OCI-LY1 (cell line): ENCODE measurements at regions not wholly inside any gene's neighbourhood (a gene's known extent, or its start where the extent isn't known, plus 50 kb on each side); places are given as distances from the start of the nearest gene placed in this dataset.

Experiments used
- H2AFZ ChIP-seq: fragments of 200-600 bp; sonication (generic), shearing (Covaris generic); 2 replicates; pipeline ENCODE4 v1.6.0; 2014; ENCODE audit warnings: antibody characterized with exemption, mild to moderate bottlenecking, low read length
- H3F3A ChIP-seq: fragments of 200-600 bp; sonication (generic), shearing (Covaris generic); 2 replicates; pipeline ENCODE4 v1.6.0; 2014; ENCODE audit warnings: mild to moderate bottlenecking, antibody characterized with exemption, low read length, moderate library complexity; ENCODE audit not compliant: insufficient read depth
- H3K27ac ChIP-seq: fragments of 200-600 bp; sonication (generic); 2 replicates; pipeline ENCODE4 v1.5.1; 2014; ENCODE audit warnings: low read length, mixed run types, mild to moderate bottlenecking, low read depth; ENCODE audit not compliant: poor library complexity, severe bottlenecking
- H3K27me3 ChIP-seq: fragments of 200-600 bp; sonication (generic); 2 replicates; pipeline ENCODE4 v1.6.0; 2014; ENCODE audit warnings: antibody characterized with exemption, mild to moderate bottlenecking, low read length, moderate library complexity; ENCODE audit not compliant: insufficient read depth
- H3K36me3 ChIP-seq: fragments of 200-600 bp; sonication (generic); 2 replicates; pipeline ENCODE4 v1.6.1; 2014; ENCODE audit warnings: mild to moderate bottlenecking, antibody characterized with exemption, low read length, moderate library complexity, mixed read lengths; ENCODE audit not compliant: insufficient read depth
- H3K4me1 ChIP-seq: fragments of 200-600 bp; sonication (generic); 2 replicates; pipeline ENCODE4 v1.5.1; 2014; ENCODE audit warnings: mild to moderate bottlenecking, low read length, moderate library complexity; ENCODE audit not compliant: insufficient read depth, severe bottlenecking
- H3K4me2 ChIP-seq: fragments of 200-600 bp; sonication (generic), shearing (Covaris generic); 2 replicates; pipeline ENCODE4 v1.6.1; 2014; ENCODE audit warnings: low read length
- H3K4me3 ChIP-seq: fragments of 200-600 bp; sonication (generic); 2 replicates; pipeline ENCODE4 v1.5.1; 2014; ENCODE audit warnings: low read length, low read depth, mild to moderate bottlenecking, mixed read lengths; ENCODE audit not compliant: poor library complexity, severe bottlenecking
- H3K79me2 ChIP-seq: fragments of 200-600 bp; shearing (Covaris generic); 2 replicates; pipeline ENCODE4 v1.6.1; 2016; ENCODE audit warnings: mixed run types, low read length, mixed read lengths; ENCODE audit not compliant: insufficient read depth
- H3K9ac ChIP-seq: fragments of 200-600 bp; sonication (generic), shearing (Covaris generic); 2 replicates; pipeline ENCODE4 v1.6.1; 2014; ENCODE audit warnings: mild to moderate bottlenecking, low read length, mixed read lengths
- H3K9me2 ChIP-seq: fragments of 200-600 bp; sonication (generic), shearing (Covaris generic); 2 replicates; pipeline ENCODE4 v1.6.1; 2014; ENCODE audit warnings: low read depth, mild to moderate bottlenecking, low read length, mixed read lengths
- H3K9me3 ChIP-seq: fragments of 200-600 bp; shearing (Covaris generic); 2 replicates; pipeline ENCODE4 v1.6.1; 2014; ENCODE audit warnings: low read length, mixed read lengths
- H4K20me1 ChIP-seq: fragments of 200-600 bp; sonication (generic), shearing (Covaris generic); 2 replicates; pipeline ENCODE4 v1.6.0; 2016; ENCODE audit warnings: mild to moderate bottlenecking, low read length; ENCODE audit not compliant: insufficient read depth
- CTCF ChIP-seq: fragments of 200-600 bp; sonication (generic), shearing (Covaris generic); IDR thresholded peaks from 2 replicates; pipeline ENCODE4 v1.5.1; 2017; ENCODE audit warnings: mild to moderate bottlenecking, antibody characterized with exemption, low read length, moderate library complexity, mixed read lengths
- EZH2 ChIP-seq: fragments of 200-600 bp; sonication (generic), shearing (Covaris generic); IDR thresholded peaks from 2 replicates; pipeline ENCODE4 v1.8.0; 2017; ENCODE audit warnings: borderline replicate concordance, mixed run types, mild to moderate bottlenecking, antibody characterized with exemption, low read length, moderate library complexity, mixed read lengths

- Histone ChIP-seq H3K79me2 (no peaks in the 10 kb centered on the region), H3F3A (no peaks in the 10 kb centered on the region), H3K9me3 (no peaks in the 10 kb centered on the region), H3K4me2 (no peak overlapping the region), H3K9me2 (no peaks in the 10 kb centered on the region), H4K20me1 (no peaks in the 10 kb centered on the region), H3K27ac (no peak overlapping the region), H3K27me3 (no peaks in the 10 kb centered on the region), H2AFZ (no peak overlapping the region), H3K9ac (no peak overlapping the region), H3K36me3 (no peaks in the 10 kb centered on the region), H3K4me3 (no peak overlapping the region), H3K4me1 (no peaks in the 10 kb centered on the region)
- no peak for TF ChIP-seq EZH2
- TF ChIP-seq CTCF: no peak
These were observed 89.6 kb downstream of the DDX1 start for GRCh38 chr2:15681089-15681885.

- Histone ChIP-seq H3K4me3 (no peak overlapping the region), H3K36me3 (no peaks in the 10 kb centered on the region), H3K4me2 (no peak overlapping the region), H3F3A (no peaks in the 10 kb centered on the region), H3K79me2 (no peaks in the 10 kb centered on the region), H3K9me3 (no peaks in the 10 kb centered on the region), H3K4me1 (no peaks in the 10 kb centered on the region), H3K9ac (no peak overlapping the region), H3K27me3 (no peaks in the 10 kb centered on the region), H4K20me1 (no peaks in the 10 kb centered on the region), H3K9me2 (no peaks in the 10 kb centered on the region), H2AFZ (no peak overlapping the region), H3K27ac (no peak overlapping the region)
- TF ChIP-seq EZH2 (no peak), CTCF (no peak)
These were observed 90.7 kb downstream of the DDX1 start for GRCh38 chr2:15682354-15682753.

- no peaks in the 10 kb centered on the region for H3K9me3 ChIP-seq
- H3K9me2 ChIP-seq: no peaks in the 10 kb centered on the region
- H2AFZ ChIP-seq: no peak overlapping the region
- H3K79me2 ChIP-seq: no peaks in the 10 kb centered on the region
- H3K4me1 ChIP-seq: no peaks in the 10 kb centered on the region
- H3K4me2 ChIP-seq: no peak overlapping the region
- no peak overlapping the region for H3K27ac ChIP-seq
- H3K4me3 ChIP-seq: no peak overlapping the region
- no peak overlapping the region for H3K9ac ChIP-seq
- H4K20me1 ChIP-seq: no peaks in the 10 kb centered on the region
- TF ChIP-seq CTCF (no peak), EZH2 (no peak)
- H3F3A ChIP-seq: no peaks in the 10 kb centered on the region
- H3K36me3 ChIP-seq: no peaks in the 10 kb centered on the region
- H3K27me3 ChIP-seq: no peaks in the 10 kb centered on the region
These were observed 92.7 kb downstream of the DDX1 start for GRCh38 chr2:15684161-15685039.
